GM12873 (cell line): ENCODE measurements at regions not wholly inside any gene's neighbourhood (a gene's known extent, or its start where the extent isn't known, plus 50 kb on each side); places are given as distances from the start of the nearest gene placed in this dataset.
A peak's percentile ranks its signal among the peaks of the same experiment; 100 is the strongest.

Experiments
- CTCF ChIP-seq: IDR thresholded peaks from 2 replicates; pipeline ENCODE4 v1.5.1; 2012; ENCODE audit warnings: low read depth, mild to moderate bottlenecking, moderate library complexity, low read length, control low read depth; ENCODE audit not compliant: insufficient read depth; ENCODE audit errors: missing control alignments

- no peak for TF ChIP-seq CTCF
Measured at GRCh38 chrX:37918703-37919102, 71.3 kb upstream of the DYNLT3 start.

- no peak for TF ChIP-seq CTCF
Measured at GRCh38 chrX:37921758-37922157, 74.4 kb upstream of the DYNLT3 start.

GRCh38 chrX:37922928-37923327 is 75.6 kb upstream of the DYNLT3 start:
- TF ChIP-seq CTCF: no peak

GRCh38 chrX:37926700-37927099 is 79.3 kb upstream of the DYNLT3 start:
- TF ChIP-seq CTCF: peak; percentile 40

GRCh38 chrX:37942170-37942569 is 64.2 kb upstream of the SYTL5 start:
- TF ChIP-seq CTCF: no peak

GRCh38 chrX:37943554-37944344 is 62.6 kb upstream of the SYTL5 start:
- no peak for TF ChIP-seq CTCF

- TF ChIP-seq CTCF: no peak
Measured at GRCh38 chrX:37946197-37946596, 60.2 kb upstream of the SYTL5 start.
